ENCODE measurements at regions not wholly inside any gene's neighbourhood (a gene's known extent, or its start where the extent isn't known, plus 50 kb on each side); places are given as distances from the start of the nearest gene placed in this dataset.

- no peak for TF ChIP-seq CTCF (IDR thresholded peaks at IDR 0.05)
- TF ChIP-seq POLR2AphosphoS5 (IDR thresholded peaks at IDR 0.05) = no peak
- no peak for TF ChIP-seq POLR2A (IDR thresholded peaks at IDR 0.05; ENCODE audit: low read depth)
These were observed 110.3 kb upstream of the ESRRG start for GRCh38 chr1:216833509-216833908.
